CD4-positive, alpha-beta memory T cell (primary cell): ENCODE measurements at regions not wholly inside any gene's neighbourhood (a gene's known extent, or its start where the extent isn't known, plus 50 kb on each side); places are given as distances from the start of the nearest gene placed in this dataset.
"Not testable (repeated sequence)": the region's sequence is repeated elsewhere in the genome, so short reads cannot be mapped to it uniquely, and the experiment has no call there.

Experiments used
- CTCF ChIA-PET: fragments of 350-600 bp; sonication (Branson Sonifier 250); formaldehyde crosslinking; loops from one replicate; lab custom pipeline; 2021; ENCODE audit warnings: inconsistent platforms; ENCODE audit not compliant: partially characterized antibody; lab: Charles Lee
- POLR2A ChIA-PET: fragments of 350-600 bp; sonication (Branson Sonifier 250); formaldehyde crosslinking; loops from one replicate; lab custom pipeline; 2021; ENCODE audit not compliant: partially characterized antibody; lab: Charles Lee
- DNase-seq, 5 donors: peaks; one replicate each; pipeline versions ENCODE4 v3.0.0 to v3.0.0-alpha.2; 2020 to 2022; ENCODE audit warnings: mixed read lengths in 1 of 5
- H3K27ac ChIP-seq: one replicate; pipeline ENCODE4 v1.7.0; 2013; ENCODE audit warnings: low read depth, low read length
- H3K27me3 ChIP-seq: 2 replicates; pipeline ENCODE4 v1.7.0; 2013; ENCODE audit warnings: mild to moderate bottlenecking, low read length, moderate library complexity; ENCODE audit not compliant: insufficient read depth
- H3K36me3 ChIP-seq: 2 replicates; pipeline ENCODE4 v1.7.0; 2013; ENCODE audit warnings: mild to moderate bottlenecking, low read length, moderate library complexity; ENCODE audit not compliant: insufficient read depth
- H3K4me1 ChIP-seq: 2 replicates; pipeline ENCODE4 v1.7.0; 2013; ENCODE audit warnings: mild to moderate bottlenecking, low read length, moderate library complexity; ENCODE audit not compliant: insufficient read depth
- H3K4me3 ChIP-seq, 2 donors: one replicate each; pipeline ENCODE4 v1.7.0; 2013; ENCODE audit warnings: low read length in 2 of 2, mild to moderate bottlenecking in 1 of 2
- H3K9me3 ChIP-seq, 2 donors: one replicate each; pipeline ENCODE4 v1.7.0; 2013; ENCODE audit warnings: low read length in 2 of 2, control low read depth in 1 of 2; ENCODE audit not compliant: control insufficient read depth in 1 of 2
- H3K27ac Mint-ChIP-seq, 7 donors: one replicate each; pipeline ENCODE4 v1.8.0; 2020 to 2021; ENCODE audit warnings: mixed read lengths in 7 of 7, mild to moderate bottlenecking in 6 of 7, inconsistent platforms in 3 of 7, moderate library complexity in 3 of 7
- H3K27me3 Mint-ChIP-seq, 2 donors: one replicate each; pipeline ENCODE4 v1.8.0; 2020 to 2021; ENCODE audit warnings: mixed read lengths in 2 of 2
- H3K36me3 Mint-ChIP-seq, 2 donors: one replicate each; pipeline ENCODE4 v1.8.0; 2020 to 2021; ENCODE audit warnings: mixed read lengths in 2 of 2, inconsistent platforms in 1 of 2, mild to moderate bottlenecking in 1 of 2
- H3K4me1 Mint-ChIP-seq, 4 donors: one replicate each; pipeline ENCODE4 v1.8.0; 2020 to 2021; ENCODE audit warnings: mixed read lengths in 4 of 4, mild to moderate bottlenecking in 1 of 4
- H3K4me3 Mint-ChIP-seq, 8 donors: one replicate each; pipeline ENCODE4 v1.8.0; 2020 to 2021; ENCODE audit warnings: mixed read lengths in 8 of 8, mild to moderate bottlenecking in 7 of 8, moderate library complexity in 6 of 8, inconsistent platforms in 3 of 8
- H3K9me3 Mint-ChIP-seq, 8 donors: one replicate each; pipeline ENCODE4 v1.8.0; 2020 to 2021; ENCODE audit warnings: mixed read lengths in 8 of 8, mild to moderate bottlenecking in 5 of 8, inconsistent platforms in 3 of 8, moderate library complexity in 1 of 8
- intact Hi-C: fragments of 100-400 bp; cut with micrococcal nuclease; formaldehyde crosslinking; loops from one replicate; pipeline ENCODE4 v1.15.1; 2023

- Mint-ChIP-seq H3K36me3 (no peaks in the 10 kb centered on the region), H3K9me3 (peaks cover 0 to 30% (median 16%) of the 10 kb centered on the region in 8 donors), H3K27ac (no peak overlapping the region), H3K4me3 (no peak overlapping the region), H3K27me3 (peaks cover 0 to 7% of the 10 kb centered on the region in 2 donors), H3K4me1 (no peaks in the 10 kb centered on the region)
- Histone ChIP-seq H3K27me3 (no peaks in the 10 kb centered on the region), H3K9me3 (peaks cover 0 to 3% of the 10 kb centered on the region in 2 donors), H3K36me3 (no peaks in the 10 kb centered on the region), H3K27ac (no peak overlapping the region), H3K4me3 (no peak overlapping the region), H3K4me1 (no peaks in the 10 kb centered on the region)
- ChIA-PET CTCF (no interaction called here), POLR2A (no interaction called here)
- intact Hi-C loops = no loop called here
- DNase-seq = no peak
Observed at GRCh38 chr11:60592601-60593000, 77.4 kb downstream of the MS4A13 start.

GRCh38 chr11:60594998-60595642, 79.9 kb downstream of the MS4A13 start:
- intact Hi-C loops = no loop called here
- no peaks in the 10 kb centered on the region for H3K4me1 Mint-ChIP-seq
- CTCF ChIA-PET = interaction anchor here (0.7 to 1.3 kb wide), 2 partner anchors 23 to 150 kb away, joined by 3 to 4 read pairs; no protein-coding TSS in a partner anchor

GRCh38 chr11:60607483-60607882, 91.9 kb upstream of the MS4A8 start:
- no peaks in the 10 kb centered on the region for H3K36me3 ChIP-seq
- no peaks in the 10 kb centered on the region for H3K9me3 ChIP-seq
- H3K4me3 ChIP-seq = no peak overlapping the region
- intact Hi-C loops = no loop called here
- no peak overlapping the region for H3K27ac ChIP-seq
- Mint-ChIP-seq H3K27ac (no peak overlapping the region), H3K27me3 (peaks cover 10 to 13% of the 10 kb centered on the region in 2 donors), H3K36me3 (no peaks in the 10 kb centered on the region), H3K4me3 (no peak overlapping the region), H3K4me1 (no peaks in the 10 kb centered on the region), H3K9me3 (no peaks in the 10 kb centered on the region)
- POLR2A ChIA-PET = no interaction called here
- no peaks in the 10 kb centered on the region for H3K27me3 ChIP-seq
- DNase-seq = no peak
- CTCF ChIA-PET = interaction anchor here (2.0 kb wide), 1 partner anchor 12 kb away, joined by 6 read pairs; no protein-coding TSS in a partner anchor
- H3K4me1 ChIP-seq = no peaks in the 10 kb centered on the region

More at GRCh38 chr11:60594998-60595642, 79.9 kb downstream of the MS4A13 start:
- H3K27me3 Mint-ChIP-seq = peaks cover 0 to 5% of the 10 kb centered on the region in 2 donors
- H3K36me3 Mint-ChIP-seq = no peaks in the 10 kb centered on the region
- POLR2A ChIA-PET = no interaction called here
- no peak overlapping the region for H3K4me3 ChIP-seq
- peaks cover 0 to 3% of the 10 kb centered on the region in 2 donors for H3K9me3 ChIP-seq
- H3K4me1 ChIP-seq = no peaks in the 10 kb centered on the region
- H3K27ac Mint-ChIP-seq = no peak overlapping the region
- H3K27me3 ChIP-seq = no peaks in the 10 kb centered on the region
- DNase-seq = no peak
- H3K4me3 Mint-ChIP-seq = no peak overlapping the region
- H3K36me3 ChIP-seq = no peaks in the 10 kb centered on the region
- peaks cover 0 to 25% (median 16%) of the 10 kb centered on the region in 8 donors for H3K9me3 Mint-ChIP-seq
- no peak overlapping the region for H3K27ac ChIP-seq

GRCh38 chr11:60609632-60610031, 89.8 kb upstream of the MS4A8 start:
- no peaks in the 10 kb centered on the region for H3K27me3 ChIP-seq
- H3K4me3 ChIP-seq = no peak overlapping the region
- CTCF ChIA-PET = interaction anchor here (0.7 to 2.0 kb wide), 2 partner anchors 9 to 10 kb away, joined by 3 to 6 read pairs; no protein-coding TSS in a partner anchor
- H3K4me3 Mint-ChIP-seq = no peak overlapping the region
- intact Hi-C loops = no loop called here
- no peak overlapping the region for H3K27ac Mint-ChIP-seq
- no peaks in the 10 kb centered on the region for H3K36me3 ChIP-seq
- POLR2A ChIA-PET = no interaction called here
- no peaks in the 10 kb centered on the region for H3K4me1 ChIP-seq
- no peaks in the 10 kb centered on the region for H3K9me3 ChIP-seq
- DNase-seq = no peak
- H3K4me1 Mint-ChIP-seq = no peaks in the 10 kb centered on the region
- H3K27me3 Mint-ChIP-seq = peaks cover 13 to 15% of the 10 kb centered on the region in 2 donors
- H3K36me3 Mint-ChIP-seq = no peaks in the 10 kb centered on the region
- no peak overlapping the region for H3K27ac ChIP-seq
- no peaks in the 10 kb centered on the region for H3K9me3 Mint-ChIP-seq

GRCh38 chr11:60610702-60611101, 88.7 kb upstream of the MS4A8 start:
- H3K36me3 ChIP-seq = no peaks in the 10 kb centered on the region
- H3K4me3 ChIP-seq = no peak overlapping the region
- Mint-ChIP-seq H3K27me3 (peaks cover 13 to 15% of the 10 kb centered on the region in 2 donors), H3K4me1 (no peaks in the 10 kb centered on the region), H3K36me3 (no peaks in the 10 kb centered on the region), H3K27ac (no peak overlapping the region), H3K9me3 (no peaks in the 10 kb centered on the region), H3K4me3 (no peak overlapping the region)
- H3K4me1 ChIP-seq = no peaks in the 10 kb centered on the region
- ChIA-PET CTCF (interaction anchor here (1.2 kb wide), 1 partner anchor 247 kb away, joined by 3 read pairs; no protein-coding TSS in a partner anchor), POLR2A (no interaction called here)
- intact Hi-C loops = no loop called here
- no peaks in the 10 kb centered on the region for H3K9me3 ChIP-seq
- H3K27me3 ChIP-seq = no peaks in the 10 kb centered on the region
- no peak for DNase-seq
- no peak overlapping the region for H3K27ac ChIP-seq

- Histone ChIP-seq H3K27ac (no peak overlapping the region), H3K36me3 (no peaks in the 10 kb centered on the region), H3K4me1 (no peaks in the 10 kb centered on the region), H3K9me3 (no peaks in the 10 kb centered on the region), H3K27me3 (no peaks in the 10 kb centered on the region), H3K4me3 (no peak overlapping the region)
- no peak overlapping the region for H3K4me3 Mint-ChIP-seq
- H3K36me3 Mint-ChIP-seq = no peaks in the 10 kb centered on the region
- no peaks in the 10 kb centered on the region for H3K9me3 Mint-ChIP-seq
- ChIA-PET POLR2A (no interaction called here), CTCF (interaction anchor here (1.1 kb wide), 1 partner anchor 252 kb away, joined by 4 read pairs; no protein-coding TSS in a partner anchor)
- H3K27me3 Mint-ChIP-seq = peaks cover 10 to 13% of the 10 kb centered on the region in 2 donors
- H3K27ac Mint-ChIP-seq = no peak overlapping the region
- intact Hi-C loops = no loop called here
- H3K4me1 Mint-ChIP-seq = no peaks in the 10 kb centered on the region
- no peak for DNase-seq
Observed at GRCh38 chr11:60615497-60615896, 83.9 kb upstream of the MS4A8 start.

GRCh38 chr11:60621940-60622339, 77.5 kb upstream of the MS4A8 start:
- H3K4me1 ChIP-seq, H3K4me3 Mint-ChIP-seq, CTCF ChIA-PET, H3K27ac ChIP-seq, H3K4me1 Mint-ChIP-seq, H3K9me3 Mint-ChIP-seq, intact Hi-C loops, H3K27me3 ChIP-seq, H3K36me3 Mint-ChIP-seq, H3K9me3 ChIP-seq, H3K4me3 ChIP-seq, POLR2A ChIA-PET, H3K36me3 ChIP-seq, H3K27ac Mint-ChIP-seq, DNase-seq: not testable (repeated sequence)
- H3K27me3 Mint-ChIP-seq = peaks cover 2 to 11% of the 10 kb centered on the region in 2 donors
